DMS 273 (cell line): ENCODE measurements at regions not wholly inside any gene's neighbourhood (a gene's known extent, or its start where the extent isn't known, plus 50 kb on each side); places are given as distances from the start of the nearest gene placed in this dataset.

Experiments used
- DNase-seq: peaks from one replicate; lab custom pipeline; 2025; ENCODE audit not compliant: unreplicated experiment; lab: John Stamatoyannopoulos, UW

- no peak for DNase-seq
Measured at GRCh38 chr4:163582703-163583102, 88.2 kb downstream of the TMA16 start.

GRCh38 chr4:163587867-163588266 lies 93.4 kb downstream of the TMA16 start:
- peak; percentile 10 for DNase-seq

- DNase-seq: no peak
Measured at GRCh38 chr4:163588532-163588931, 94.0 kb downstream of the TMA16 start.

- no peak for DNase-seq
Measured at GRCh38 chr4:163590103-163590502, 95.6 kb downstream of the TMA16 start.

GRCh38 chr4:163590619-163591264 lies 96.3 kb downstream of the TMA16 start:
- DNase-seq: no peak

- DNase-seq: no peak
Measured at GRCh38 chr4:163591614-163592020, 97.1 kb downstream of the TMA16 start.

GRCh38 chr4:163592212-163592611 lies 97.7 kb downstream of the TMA16 start:
- DNase-seq: no peak

- DNase-seq: no peak
Measured at GRCh38 chr4:163595580-163595979, 101.1 kb downstream of the TMA16 start.

- DNase-seq: no peak
Measured at GRCh38 chr4:163598028-163598427, 103.5 kb downstream of the TMA16 start.

- no peak for DNase-seq
Measured at GRCh38 chr4:163598489-163598888, 104.0 kb downstream of the TMA16 start.

- no peak for DNase-seq
Measured at GRCh38 chr4:163600727-163601126, 106.2 kb downstream of the TMA16 start.

- DNase-seq: no peak
Measured at GRCh38 chr4:163603257-163603656, 108.8 kb downstream of the TMA16 start.

- DNase-seq: no peak
Measured at GRCh38 chr4:163606896-163607691, 112.6 kb downstream of the TMA16 start.

- no peak for DNase-seq
Measured at GRCh38 chr4:163609019-163609418, 114.5 kb downstream of the TMA16 start.

- DNase-seq: no peak
Measured at GRCh38 chr4:163610648-163611047, 116.2 kb downstream of the TMA16 start.

- no peak for DNase-seq
Measured at GRCh38 chr4:163611182-163611581, 116.7 kb downstream of the TMA16 start.

- no peak for DNase-seq
Measured at GRCh38 chr4:163611784-163612445, 117.4 kb downstream of the TMA16 start.

- no peak for DNase-seq
Measured at GRCh38 chr4:163612762-163613161, 118.3 kb downstream of the TMA16 start.

- no peak for DNase-seq
Measured at GRCh38 chr4:163613383-163613782, 118.9 kb downstream of the TMA16 start.

- no peak for DNase-seq
Measured at GRCh38 chr4:163614866-163615265, 120.4 kb downstream of the TMA16 start.

- no peak for DNase-seq
Measured at GRCh38 chr4:163618845-163619244, 124.4 kb downstream of the TMA16 start.

- DNase-seq: no peak
Measured at GRCh38 chr4:163620738-163621137, 126.2 kb downstream of the TMA16 start.
